CD4-positive, alpha-beta T cell treated with Interleukin-4 for 4 hours (primary cell): ENCODE measurements at regions not wholly inside any gene's neighbourhood (a gene's known extent, or its start where the extent isn't known, plus 50 kb on each side); places are given as distances from the start of the nearest gene placed in this dataset.
"Not testable (repeated sequence)": the region's sequence is repeated elsewhere in the genome, so short reads cannot be mapped to it uniquely, and the experiment has no call there.

ENCODE experiments used
- DNase-seq: peaks from one replicate; pipeline ENCODE4 v3.0.0-alpha.2; 2020

DNA sequence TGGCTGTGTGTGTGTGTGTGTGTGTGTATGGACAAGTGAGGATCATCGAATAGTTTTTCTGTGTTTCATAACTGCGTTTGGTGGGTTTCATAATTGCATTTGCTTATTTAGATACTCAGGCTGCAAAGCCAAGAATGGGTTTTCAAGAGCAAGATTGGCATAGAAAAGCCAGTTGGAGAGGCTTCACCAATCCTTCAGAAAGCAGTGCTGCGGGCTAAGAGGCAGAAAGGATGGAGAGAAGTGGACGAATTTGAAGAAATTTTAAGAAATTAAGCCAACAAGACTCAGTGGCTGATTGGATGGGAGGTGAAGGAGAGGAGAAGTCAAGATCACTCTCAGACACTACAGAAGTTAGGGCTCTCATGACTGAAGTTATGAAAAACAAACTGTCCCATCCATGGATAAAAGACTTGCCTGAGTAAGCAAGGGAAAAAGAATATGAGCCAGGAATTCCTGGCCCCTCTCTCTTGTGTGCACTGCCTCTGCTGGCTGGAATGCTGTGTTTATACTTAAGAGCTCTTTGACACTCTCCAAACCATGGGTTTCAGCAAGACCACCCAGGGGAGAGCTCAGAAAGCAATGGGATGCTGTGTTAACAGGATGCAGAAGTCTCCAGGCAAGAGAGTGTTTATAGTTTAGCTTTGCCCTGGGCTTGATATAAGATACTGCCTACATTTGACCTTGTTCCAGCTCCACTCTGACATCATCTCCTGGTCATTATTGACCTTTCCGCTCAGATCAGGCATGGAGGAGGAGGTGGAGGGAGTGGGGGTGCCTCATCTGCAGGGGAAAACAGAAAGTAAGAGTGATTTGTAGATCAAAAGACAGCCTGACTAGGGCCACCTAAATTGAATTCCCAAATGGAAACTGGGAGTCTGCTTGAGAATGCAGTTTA lies 232.0 kb upstream of the PLXNA2 start:
- DNase-seq, result no peak

GRCh38 chr1:208476846-208477170 lies 232.6 kb upstream of the PLXNA2 start:
- no peak for DNase-seq

- DNase-seq, result no peak
Observed at GRCh38 chr1:208479435-208479834, 235.3 kb upstream of the PLXNA2 start.

- no peak for DNase-seq
Observed at GRCh38 chr1:208485512-208485911, 241.3 kb upstream of the PLXNA2 start.

- no peak for DNase-seq
Observed at GRCh38 chr1:208486677-208487076, 242.5 kb upstream of the PLXNA2 start.

DNA sequence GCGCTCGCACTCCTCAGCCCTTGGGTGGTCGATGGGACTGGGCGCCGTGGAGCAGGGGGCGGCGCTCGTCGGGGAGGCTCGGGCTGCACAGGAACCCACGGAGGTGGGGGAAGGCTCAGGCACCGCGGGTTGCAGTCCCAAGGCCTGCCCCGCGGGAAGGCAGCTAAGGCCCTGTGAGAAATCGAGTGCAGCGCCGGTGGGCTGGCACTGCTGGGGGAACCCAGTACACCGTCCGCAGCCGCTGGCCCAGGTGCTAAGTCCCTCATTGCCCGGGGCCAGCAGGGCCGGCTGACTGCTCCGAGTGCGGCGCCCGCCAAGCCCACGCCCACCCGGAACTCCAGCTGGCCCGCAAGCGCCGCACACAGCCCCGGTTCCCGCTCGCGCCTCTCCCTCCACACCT lies 244.2 kb upstream of the PLXNA2 start:
- DNase-seq, result not testable (repeated sequence)

- DNase-seq, result no peak
Observed at GRCh38 chr1:208496467-208497371, 252.5 kb upstream of the PLXNA2 start.

- no peak for DNase-seq
Observed at GRCh38 chr1:208497866-208498541, 253.8 kb upstream of the PLXNA2 start.

DNA sequence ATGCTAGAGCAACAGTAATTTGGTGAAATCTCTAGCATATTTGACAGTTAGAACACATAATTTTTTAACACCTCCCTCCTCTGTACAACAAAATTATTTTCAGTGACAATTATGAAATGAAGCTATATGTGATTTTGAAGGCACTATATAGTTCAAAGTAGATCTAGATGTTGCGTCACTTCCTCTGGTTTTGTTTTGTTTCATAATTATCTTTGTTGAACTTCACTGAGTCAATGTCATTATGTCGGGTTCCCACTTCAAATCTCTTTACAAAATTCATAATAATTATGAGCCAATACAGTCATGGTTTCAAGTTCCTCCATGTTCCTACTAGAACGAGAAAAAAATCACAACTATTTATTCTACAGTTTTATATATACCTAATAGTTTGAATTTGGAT lies 254.8 kb upstream of the PLXNA2 start:
- no peak for DNase-seq

GRCh38 chr1:208499601-208500000 lies 255.4 kb upstream of the PLXNA2 start:
- no peak for DNase-seq

- no peak for DNase-seq
Observed at GRCh38 chr1:208500375-208500774, 256.2 kb upstream of the PLXNA2 start.

DNA sequence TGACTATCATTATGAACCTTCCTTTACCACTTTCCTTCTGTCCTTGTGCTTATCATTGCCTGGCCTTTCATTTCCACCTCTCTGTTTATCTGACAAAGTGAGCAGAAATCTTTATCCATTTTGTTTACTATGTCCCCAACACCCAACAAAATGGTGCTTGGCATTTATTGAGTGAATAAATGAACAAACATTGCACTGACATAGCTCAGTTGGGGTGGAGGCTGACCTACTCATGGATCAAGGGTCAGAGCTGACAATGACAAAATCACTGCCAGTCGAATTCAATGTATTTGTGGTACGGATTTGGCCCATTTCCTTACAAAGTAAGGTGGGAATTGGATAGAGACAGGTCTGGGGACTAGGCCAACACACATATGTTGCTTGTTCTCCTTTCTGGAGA lies 257.4 kb upstream of the PLXNA2 start:
- no peak for DNase-seq

DNA sequence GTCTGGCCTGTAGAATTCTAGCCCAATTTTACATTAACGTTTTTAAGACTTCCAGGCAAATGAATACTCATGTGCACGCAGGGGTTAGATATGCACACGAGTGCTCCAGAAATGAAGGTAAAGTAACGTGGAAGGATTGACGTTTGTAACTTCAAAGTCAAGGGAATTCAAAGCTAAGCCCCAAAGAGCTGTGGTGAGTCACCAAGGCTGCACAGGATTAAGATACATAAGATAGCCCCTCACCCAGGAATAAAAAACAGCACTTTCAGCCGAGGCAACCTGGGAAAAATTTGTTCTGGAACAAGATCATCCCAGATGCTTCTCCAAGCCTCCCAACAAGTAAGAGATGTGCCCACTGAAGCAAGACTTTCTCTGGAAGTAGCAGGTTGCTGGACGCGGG lies 259.6 kb upstream of the PLXNA2 start:
- DNase-seq, result no peak

- no peak for DNase-seq
Observed at GRCh38 chr1:208506812-208507211, 262.6 kb upstream of the PLXNA2 start.

DNA sequence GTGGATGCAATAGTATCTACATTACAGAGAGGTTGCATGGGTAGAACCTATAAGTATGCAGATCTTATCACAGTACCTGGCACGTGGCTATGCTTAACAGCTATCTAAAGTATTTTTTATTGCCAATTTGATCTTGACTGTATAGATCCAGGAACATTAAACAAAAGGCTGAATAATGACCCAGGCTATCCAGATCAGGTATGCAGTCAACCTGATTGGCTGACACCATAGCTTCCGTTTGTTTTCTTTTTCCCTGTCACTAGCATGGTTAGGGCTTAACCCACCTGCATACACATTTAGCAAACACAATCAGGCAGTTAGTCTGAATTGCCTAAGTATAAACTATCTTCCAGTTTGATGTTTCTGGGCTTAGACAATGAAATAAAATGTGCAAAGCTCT lies 264.9 kb upstream of the PLXNA2 start:
- DNase-seq, result no peak

- no peak for DNase-seq
Observed at GRCh38 chr1:208510192-208510952, 266.2 kb upstream of the PLXNA2 start.

DNA sequence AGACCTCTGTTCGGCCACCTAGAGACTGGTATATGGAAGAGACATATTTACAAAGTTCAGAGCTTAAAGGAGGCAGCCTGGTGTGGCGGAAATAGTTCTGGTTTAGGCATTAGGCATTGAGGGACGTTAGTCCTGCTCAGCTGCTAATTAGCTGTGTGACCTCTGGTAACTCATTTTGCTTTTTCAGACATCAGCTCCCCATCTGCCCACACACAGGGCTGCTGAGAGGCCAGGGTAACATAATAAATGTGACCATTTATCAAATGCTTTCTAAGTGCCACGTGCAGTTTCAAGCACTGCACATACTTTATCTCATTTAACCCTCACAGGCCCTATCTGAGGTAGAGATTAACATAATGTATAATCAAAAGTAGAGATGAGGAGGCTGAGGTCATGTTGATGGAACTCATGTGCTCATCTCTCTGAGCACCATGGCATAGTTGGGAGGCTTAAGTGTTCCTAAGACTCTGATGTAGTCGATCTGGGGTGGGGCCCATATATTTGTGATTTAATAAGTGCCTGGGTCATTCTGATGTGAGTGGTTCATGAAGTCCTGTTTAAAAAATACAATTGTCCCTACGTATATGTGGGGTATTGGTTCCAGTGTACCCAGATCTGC lies 267.2 kb upstream of the PLXNA2 start:
- no peak for DNase-seq

GRCh38 chr1:208513799-208514198 lies 269.6 kb upstream of the PLXNA2 start:
- no peak for DNase-seq

- DNase-seq, result no peak
Observed at GRCh38 chr1:208515129-208515528, 270.9 kb upstream of the PLXNA2 start.

DNA sequence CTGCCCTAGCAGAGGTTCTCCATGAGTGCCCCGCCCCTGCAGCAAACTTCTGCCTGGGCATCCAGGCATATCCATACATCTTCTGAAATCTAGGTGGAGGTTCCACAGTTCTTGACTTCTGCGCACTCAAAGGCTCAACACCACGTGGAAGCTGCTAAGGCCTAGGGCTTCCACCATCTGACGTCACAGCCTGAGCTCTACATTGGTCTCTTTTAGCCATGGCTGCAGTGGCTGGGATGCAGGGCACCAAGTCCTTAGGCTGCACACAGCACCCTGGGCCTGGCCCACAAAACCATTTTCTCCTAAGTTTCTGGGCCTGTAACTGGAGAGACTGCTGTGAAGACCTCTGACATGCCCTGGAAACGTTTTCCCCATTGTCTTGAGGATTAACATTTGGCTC lies 272.6 kb upstream of the PLXNA2 start:
- DNase-seq, result no peak

DNA sequence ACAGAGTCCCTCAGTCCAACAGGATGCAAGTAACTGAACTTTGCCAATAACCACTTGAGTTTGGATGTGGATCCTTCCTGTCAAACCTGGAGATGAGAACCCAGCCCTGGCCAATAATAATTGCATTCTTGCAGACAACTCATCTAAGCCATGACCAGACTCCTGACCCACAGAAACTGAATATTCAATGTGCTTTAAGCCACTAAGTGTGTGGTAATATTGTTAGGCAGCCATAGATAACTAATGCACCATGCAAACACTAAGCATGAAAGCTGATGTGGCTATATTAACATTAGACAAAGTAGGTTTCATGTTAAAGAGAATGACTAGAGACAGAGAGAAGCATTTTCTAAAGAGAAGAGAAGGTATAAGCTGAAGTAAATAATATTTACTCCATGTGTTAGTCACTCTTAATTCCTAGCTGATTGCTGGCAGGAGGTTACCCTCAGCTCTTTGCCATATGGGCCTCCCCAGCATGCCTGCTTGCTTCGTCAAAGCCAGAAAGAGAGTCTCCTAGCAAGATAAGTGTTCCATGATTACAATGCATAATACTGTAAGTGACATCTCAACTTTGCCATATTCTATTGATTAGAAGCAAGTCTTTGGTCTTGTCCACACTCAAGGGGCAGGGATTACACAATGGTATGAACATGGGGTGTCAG lies 276.4 kb upstream of the PLXNA2 start:
- no peak for DNase-seq

DNA sequence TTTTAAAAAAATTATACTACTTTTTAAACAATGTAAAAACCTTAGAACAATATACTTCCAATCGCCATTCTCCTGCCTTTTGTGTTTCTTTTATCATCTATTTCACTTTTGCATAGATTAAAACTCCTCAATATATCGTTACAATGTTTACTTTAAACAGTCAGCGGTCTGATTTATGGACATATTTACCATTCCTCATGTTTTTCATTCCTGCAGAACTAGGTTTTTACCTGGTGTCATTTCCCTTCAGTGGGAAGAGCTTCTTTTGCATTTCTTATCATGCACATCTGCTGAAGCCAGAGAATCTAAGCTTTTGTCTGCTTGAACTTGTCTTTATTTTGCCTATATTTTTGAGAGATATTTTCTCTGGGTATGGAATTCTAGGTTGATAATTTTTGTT lies 277.4 kb upstream of the PLXNA2 start:
- no peak for DNase-seq
